HL-60 (cell line): ENCODE measurements at regions not wholly inside any gene's neighbourhood (a gene's known extent, or its start where the extent isn't known, plus 50 kb on each side); places are given as distances from the start of the nearest gene placed in this dataset.

Experiments
- GABPA ChIP-seq: IDR thresholded peaks from 2 replicates; pipeline ENCODE4 v1.6.1; 2012; ENCODE audit warnings: low read depth
- POLR2AphosphoS5 ChIP-seq: IDR thresholded peaks from 2 replicates; pipeline ENCODE4 v1.6.1; 2012; ENCODE audit warnings: low read depth
- TF ChIP-seq, protein P1 (sequence below): IDR thresholded peaks from one replicate; pipeline ENCODE4 v1.5.1; 2011; ENCODE audit warnings: low read length, control low read depth, inconsistent platforms; ENCODE audit not compliant: insufficient read depth
- TF ChIP-seq, protein P2 (sequence below): IDR thresholded peaks from 2 replicates; pipeline ENCODE4 v1.6.1; 2012; ENCODE audit warnings: low read depth; ENCODE audit not compliant: insufficient replicate concordance

DNA sequence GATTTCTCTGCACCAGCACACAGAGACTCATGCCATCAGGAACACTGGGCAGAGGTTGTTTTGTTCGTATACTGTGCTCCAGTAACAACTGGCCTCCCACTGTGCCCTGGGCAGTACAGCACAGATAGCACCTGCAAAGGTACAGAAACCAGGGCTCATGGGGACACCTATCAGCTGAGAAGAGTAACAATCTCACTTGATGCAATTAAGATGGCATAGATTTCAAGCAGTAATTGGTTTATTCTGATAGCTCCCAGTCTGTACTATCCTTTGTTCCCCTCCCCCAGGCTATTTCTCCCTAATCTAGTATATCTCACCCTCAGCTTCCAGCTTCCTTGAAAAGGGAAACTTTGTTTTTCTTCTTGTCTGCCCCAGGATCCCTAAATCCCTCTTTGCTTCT, 343.9 kb upstream of the MMADHC start:
- TF ChIP-seq, protein P1, sequence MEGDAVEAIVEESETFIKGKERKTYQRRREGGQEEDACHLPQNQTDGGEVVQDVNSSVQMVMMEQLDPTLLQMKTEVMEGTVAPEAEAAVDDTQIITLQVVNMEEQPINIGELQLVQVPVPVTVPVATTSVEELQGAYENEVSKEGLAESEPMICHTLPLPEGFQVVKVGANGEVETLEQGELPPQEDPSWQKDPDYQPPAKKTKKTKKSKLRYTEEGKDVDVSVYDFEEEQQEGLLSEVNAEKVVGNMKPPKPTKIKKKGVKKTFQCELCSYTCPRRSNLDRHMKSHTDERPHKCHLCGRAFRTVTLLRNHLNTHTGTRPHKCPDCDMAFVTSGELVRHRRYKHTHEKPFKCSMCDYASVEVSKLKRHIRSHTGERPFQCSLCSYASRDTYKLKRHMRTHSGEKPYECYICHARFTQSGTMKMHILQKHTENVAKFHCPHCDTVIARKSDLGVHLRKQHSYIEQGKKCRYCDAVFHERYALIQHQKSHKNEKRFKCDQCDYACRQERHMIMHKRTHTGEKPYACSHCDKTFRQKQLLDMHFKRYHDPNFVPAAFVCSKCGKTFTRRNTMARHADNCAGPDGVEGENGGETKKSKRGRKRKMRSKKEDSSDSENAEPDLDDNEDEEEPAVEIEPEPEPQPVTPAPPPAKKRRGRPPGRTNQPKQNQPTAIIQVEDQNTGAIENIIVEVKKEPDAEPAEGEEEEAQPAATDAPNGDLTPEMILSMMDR = no peak
- TF ChIP-seq POLR2AphosphoS5 = no peak
- TF ChIP-seq GABPA = no peak
- TF ChIP-seq, protein P2, sequence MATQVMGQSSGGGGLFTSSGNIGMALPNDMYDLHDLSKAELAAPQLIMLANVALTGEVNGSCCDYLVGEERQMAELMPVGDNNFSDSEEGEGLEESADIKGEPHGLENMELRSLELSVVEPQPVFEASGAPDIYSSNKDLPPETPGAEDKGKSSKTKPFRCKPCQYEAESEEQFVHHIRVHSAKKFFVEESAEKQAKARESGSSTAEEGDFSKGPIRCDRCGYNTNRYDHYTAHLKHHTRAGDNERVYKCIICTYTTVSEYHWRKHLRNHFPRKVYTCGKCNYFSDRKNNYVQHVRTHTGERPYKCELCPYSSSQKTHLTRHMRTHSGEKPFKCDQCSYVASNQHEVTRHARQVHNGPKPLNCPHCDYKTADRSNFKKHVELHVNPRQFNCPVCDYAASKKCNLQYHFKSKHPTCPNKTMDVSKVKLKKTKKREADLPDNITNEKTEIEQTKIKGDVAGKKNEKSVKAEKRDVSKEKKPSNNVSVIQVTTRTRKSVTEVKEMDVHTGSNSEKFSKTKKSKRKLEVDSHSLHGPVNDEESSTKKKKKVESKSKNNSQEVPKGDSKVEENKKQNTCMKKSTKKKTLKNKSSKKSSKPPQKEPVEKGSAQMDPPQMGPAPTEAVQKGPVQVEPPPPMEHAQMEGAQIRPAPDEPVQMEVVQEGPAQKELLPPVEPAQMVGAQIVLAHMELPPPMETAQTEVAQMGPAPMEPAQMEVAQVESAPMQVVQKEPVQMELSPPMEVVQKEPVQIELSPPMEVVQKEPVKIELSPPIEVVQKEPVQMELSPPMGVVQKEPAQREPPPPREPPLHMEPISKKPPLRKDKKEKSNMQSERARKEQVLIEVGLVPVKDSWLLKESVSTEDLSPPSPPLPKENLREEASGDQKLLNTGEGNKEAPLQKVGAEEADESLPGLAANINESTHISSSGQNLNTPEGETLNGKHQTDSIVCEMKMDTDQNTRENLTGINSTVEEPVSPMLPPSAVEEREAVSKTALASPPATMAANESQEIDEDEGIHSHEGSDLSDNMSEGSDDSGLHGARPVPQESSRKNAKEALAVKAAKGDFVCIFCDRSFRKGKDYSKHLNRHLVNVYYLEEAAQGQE = no peak
